PC-9 (cell line): ENCODE measurements at regions not wholly inside any gene's neighbourhood (a gene's known extent, or its start where the extent isn't known, plus 50 kb on each side); places are given as distances from the start of the nearest gene placed in this dataset.

Experiments used
- BruUV-seq: library from RNA; stranded (reverse); fragments of 400-500 nt; replicated peaks from 2 replicates; lab custom pipeline; 2021; lab: Mats Ljungman, UMichigan
- CTCF ChIA-PET: fragments of 300-600 bp; sonication (Branson Sonifier 250); formaldehyde crosslinking; loops from one replicate; lab custom pipeline; 2022; ENCODE audit warnings: antibody characterized with exemption; lab: Charles Lee
- POLR2A ChIA-PET: fragments of 300-600 bp; sonication (Branson Sonifier 250); formaldehyde crosslinking; loops from one replicate; lab custom pipeline; 2022; ENCODE audit warnings: antibody characterized with exemption; ENCODE audit not compliant: unreplicated experiment; lab: Charles Lee
- DNase-seq, 2 experiments: peaks; one replicate each; pipeline versions ENCODE4 v3.0.0 to v3.0.0-alpha.2; 2015 to 2022; ENCODE audit warnings: mixed read lengths in 1 of 2
- H2AFZ ChIP-seq: fragments of 200-600 bp; sonication (generic); 2 replicates; pipeline ENCODE4 v1.8.1; 2017; ENCODE audit warnings: antibody characterized with exemption
- H3F3A ChIP-seq: fragments of 200-600 bp; sonication (generic); 2 replicates; pipeline ENCODE4 v1.8.1; 2017; ENCODE audit warnings: antibody characterized with exemption, mild to moderate bottlenecking, low read depth; ENCODE audit not compliant: insufficient read depth
- H3K27ac ChIP-seq: fragments of 200-600 bp; sonication (generic); 2 replicates; pipeline ENCODE4 v1.6.1; 2016; ENCODE audit warnings: mixed run types
- H3K27me3 ChIP-seq: fragments of 200-600 bp; sonication (generic); 2 replicates; pipeline ENCODE4 v1.6.1; 2016; ENCODE audit warnings: low read depth, mixed run types; ENCODE audit not compliant: insufficient read depth
- H3K36me3 ChIP-seq: fragments of 200-600 bp; sonication (generic); 2 replicates; pipeline ENCODE4 v1.6.1; 2016; ENCODE audit warnings: low read depth, mixed run types
- H3K4me1 ChIP-seq: fragments of 200-600 bp; sonication (generic); replicated peaks from 2 replicates; pipeline ENCODE4 v1.6.1; 2016; ENCODE audit warnings: mixed run types; ENCODE audit not compliant: insufficient read depth
- H3K4me2 ChIP-seq: fragments of 200-600 bp; sonication (generic); 2 replicates; pipeline ENCODE4 v1.6.1; 2017; ENCODE audit warnings: mixed run types
- H3K4me3 ChIP-seq: fragments of 200-600 bp; sonication (generic); 2 replicates; pipeline ENCODE4 v1.6.1; 2016; ENCODE audit warnings: mixed run types
- H3K79me2 ChIP-seq: fragments of 200-600 bp; sonication (generic); 2 replicates; pipeline ENCODE4 v1.6.1; 2017; ENCODE audit warnings: low read depth, mixed run types
- H3K9me2 ChIP-seq: fragments of 200-600 bp; sonication (generic); 2 replicates; pipeline ENCODE4 v1.8.1; 2017; ENCODE audit warnings: mild to moderate bottlenecking; ENCODE audit not compliant: insufficient read depth
- H3K9me3 ChIP-seq: fragments of 200-600 bp; sonication (generic); 2 replicates; pipeline ENCODE4 v1.8.1; 2016; ENCODE audit warnings: low read depth; ENCODE audit not compliant: insufficient read depth
- H4K20me1 ChIP-seq: fragments of 200-600 bp; sonication (generic); 2 replicates; pipeline ENCODE4 v1.8.1; 2017; ENCODE audit not compliant: insufficient read depth
- EZH2 ChIP-seq: fragments of 200-600 bp; sonication (generic); IDR thresholded peaks from 2 replicates; pipeline ENCODE4 v1.8.0; 2017; ENCODE audit warnings: antibody characterized with exemption, low read depth
- intact Hi-C: fragments of 100-400 bp; cut with micrococcal nuclease; formaldehyde crosslinking; loops from one replicate; pipeline ENCODE4 v1.10.0; 2022; ENCODE audit not compliant: unreplicated experiment
- TF ChIP-seq, protein P1 (sequence below): fragments of 200-600 bp; sonication (generic); conservative IDR thresholded peaks from 2 replicates; pipeline ENCODE4 v1.6.1; 2017; ENCODE audit warnings: mixed run types, antibody characterized with exemption, mild to moderate bottlenecking, moderate library complexity

GRCh38 chr11:92628401-92629292 lies 340.8 kb upstream of the MTNR1B start:
- Histone ChIP-seq H3K27me3 (no peaks in the 10 kb centered on the region), H3K4me3 (no peak overlapping the region), H3K9me2 (no peaks in the 10 kb centered on the region), H3K36me3 (no peaks in the 10 kb centered on the region), H2AFZ (no peak overlapping the region), H3K79me2 (no peaks in the 10 kb centered on the region), H4K20me1 (no peaks in the 10 kb centered on the region; the same call in 1 of the 2 replicates), H3K4me2 (no peak overlapping the region), H3K27ac (no peak overlapping the region), H3K9me3 (no peaks in the 10 kb centered on the region), H3K4me1 (no peaks in the 10 kb centered on the region), H3F3A (no peaks in the 10 kb centered on the region)
- BruUV-seq = no TSS peak
- ChIA-PET POLR2A (no interaction called here), CTCF (no interaction called here)
- TF ChIP-seq, protein P1, sequence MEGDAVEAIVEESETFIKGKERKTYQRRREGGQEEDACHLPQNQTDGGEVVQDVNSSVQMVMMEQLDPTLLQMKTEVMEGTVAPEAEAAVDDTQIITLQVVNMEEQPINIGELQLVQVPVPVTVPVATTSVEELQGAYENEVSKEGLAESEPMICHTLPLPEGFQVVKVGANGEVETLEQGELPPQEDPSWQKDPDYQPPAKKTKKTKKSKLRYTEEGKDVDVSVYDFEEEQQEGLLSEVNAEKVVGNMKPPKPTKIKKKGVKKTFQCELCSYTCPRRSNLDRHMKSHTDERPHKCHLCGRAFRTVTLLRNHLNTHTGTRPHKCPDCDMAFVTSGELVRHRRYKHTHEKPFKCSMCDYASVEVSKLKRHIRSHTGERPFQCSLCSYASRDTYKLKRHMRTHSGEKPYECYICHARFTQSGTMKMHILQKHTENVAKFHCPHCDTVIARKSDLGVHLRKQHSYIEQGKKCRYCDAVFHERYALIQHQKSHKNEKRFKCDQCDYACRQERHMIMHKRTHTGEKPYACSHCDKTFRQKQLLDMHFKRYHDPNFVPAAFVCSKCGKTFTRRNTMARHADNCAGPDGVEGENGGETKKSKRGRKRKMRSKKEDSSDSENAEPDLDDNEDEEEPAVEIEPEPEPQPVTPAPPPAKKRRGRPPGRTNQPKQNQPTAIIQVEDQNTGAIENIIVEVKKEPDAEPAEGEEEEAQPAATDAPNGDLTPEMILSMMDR = no peak
- TF ChIP-seq EZH2 = no peak
- no peak for DNase-seq
- intact Hi-C loops = no loop called here

GRCh38 chr11:92632495-92632894 lies 337.0 kb upstream of the MTNR1B start:
- Histone ChIP-seq H3K4me3 (no peak overlapping the region), H3F3A (no peaks in the 10 kb centered on the region), H3K79me2 (no peaks in the 10 kb centered on the region), H3K36me3 (no peaks in the 10 kb centered on the region), H3K27ac (no peak overlapping the region), H3K9me2 (no peaks in the 10 kb centered on the region), H3K4me2 (no peak overlapping the region), H3K27me3 (no peaks in the 10 kb centered on the region), H3K9me3 (no peaks in the 10 kb centered on the region), H4K20me1 (no peaks in the 10 kb centered on the region; the same call in 1 of the 2 replicates), H2AFZ (no peak overlapping the region), H3K4me1 (no peaks in the 10 kb centered on the region)
- intact Hi-C loops = no loop called here
- no peak for TF ChIP-seq EZH2
- TF ChIP-seq, protein P1 = no peak
- POLR2A ChIA-PET = no interaction called here
- CTCF ChIA-PET = no interaction called here
- no TSS peak for BruUV-seq
- DNase-seq = no peak

DNA sequence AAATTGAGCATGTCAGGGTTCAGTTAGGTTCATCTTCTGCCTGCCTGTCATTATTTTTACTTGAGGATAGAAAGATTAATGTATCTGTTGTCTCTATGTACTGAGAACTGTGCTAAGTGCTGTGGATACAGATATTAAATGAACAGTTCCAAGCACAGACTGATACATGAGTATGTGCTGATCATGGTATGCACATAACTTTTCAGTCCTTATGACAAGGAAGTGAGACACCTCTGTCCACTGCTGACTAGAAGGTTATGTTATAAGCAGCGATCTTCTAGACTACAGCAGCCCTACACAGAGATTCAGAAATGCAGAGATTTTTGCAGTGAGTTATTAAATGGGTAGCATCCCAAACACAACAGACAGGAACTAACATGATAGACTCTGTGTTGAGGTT lies 335.6 kb upstream of the MTNR1B start:
- Histone ChIP-seq H3F3A (no peaks in the 10 kb centered on the region), H3K9me2 (no peaks in the 10 kb centered on the region), H3K27me3 (no peaks in the 10 kb centered on the region), H3K36me3 (no peaks in the 10 kb centered on the region), H3K79me2 (no peaks in the 10 kb centered on the region), H3K27ac (no peak overlapping the region), H3K4me1 (no peaks in the 10 kb centered on the region), H3K4me2 (no peak overlapping the region), H4K20me1 (no peaks in the 10 kb centered on the region; the same call in 1 of the 2 replicates), H2AFZ (no peak overlapping the region), H3K9me3 (no peaks in the 10 kb centered on the region), H3K4me3 (no peak overlapping the region)
- BruUV-seq = no TSS peak
- no peak for TF ChIP-seq EZH2
- TF ChIP-seq, protein P1 = no peak
- DNase-seq = no peak
- CTCF ChIA-PET = no interaction called here
- intact Hi-C loops = no loop called here
- POLR2A ChIA-PET = no interaction called here
